SK-N-SH treated with all-trans-retinoic acid at 6 μM for 48 hours (cell line): ENCODE measurements at regions not wholly inside any gene's neighbourhood (a gene's known extent, or its start where the extent isn't known, plus 50 kb on each side); places are given as distances from the start of the nearest gene placed in this dataset.

ENCODE experiments used
- ATAC-seq: fragments of 200-7000 bp; cut with Tn5 transposase; 3 replicates; pipeline ENCODE4 v1.9.1; 2020; ENCODE audit warnings: mild to moderate bottlenecking, moderate library complexity
- CREB5 ChIP-seq: fragments of 250-450 bp; sonication (Bioruptor Pico); IDR thresholded peaks from 2 replicates; pipeline ENCODE4 v1.5.1; 2020; ENCODE audit warnings: low read depth, mild to moderate bottlenecking, moderate library complexity
- CSDC2 ChIP-seq: fragments of 250-450 bp; sonication (Bioruptor Pico); IDR thresholded peaks from 2 replicates; pipeline ENCODE4 v1.5.0; 2020; ENCODE audit warnings: mild to moderate bottlenecking, moderate library complexity
- GLIS3 ChIP-seq: fragments of 250-450 bp; sonication (Bioruptor Pico); IDR thresholded peaks from 2 replicates; pipeline ENCODE4 v1.5.0; 2020; ENCODE audit warnings: mild to moderate bottlenecking, moderate library complexity
- PPARA ChIP-seq: fragments of 250-450 bp; sonication (Bioruptor Pico); IDR thresholded peaks from 2 replicates; pipeline ENCODE4 v1.5.0; 2020; ENCODE audit warnings: mild to moderate bottlenecking, borderline replicate concordance
- SNAI2 ChIP-seq: fragments of 250-450 bp; sonication (Bioruptor Pico); IDR thresholded peaks from 2 replicates; pipeline ENCODE4 v1.5.0; 2020; ENCODE audit warnings: mild to moderate bottlenecking, moderate library complexity
- TCF4 ChIP-seq: fragments of 250-450 bp; sonication (Bioruptor Pico); IDR thresholded peaks from 2 replicates; pipeline ENCODE4 v1.8.0; 2021; ENCODE audit warnings: mild to moderate bottlenecking, moderate library complexity, borderline replicate concordance
- TOX ChIP-seq: fragments of 250-450 bp; sonication (Bioruptor Pico); IDR thresholded peaks from 2 replicates; pipeline ENCODE4 v1.8.0; 2021; ENCODE audit warnings: mild to moderate bottlenecking, moderate library complexity, borderline replicate concordance
- ZFP3 ChIP-seq: fragments of 250-450 bp; sonication (Bioruptor Pico); IDR thresholded peaks from 2 replicates; pipeline ENCODE4 v1.5.0; 2020; ENCODE audit warnings: mild to moderate bottlenecking, moderate library complexity
- ZNF565 ChIP-seq: fragments of 450-650 bp; formaldehyde crosslinking; conservative IDR thresholded peaks from 2 replicates; pipeline ENCODE4 v1.5.0; 2020; ENCODE audit warnings: low read depth, mild to moderate bottlenecking, moderate library complexity
- ZNF70 ChIP-seq: fragments of 450-650 bp; formaldehyde crosslinking; IDR thresholded peaks from 2 replicates; pipeline ENCODE4 v1.5.0; 2020; ENCODE audit warnings: mild to moderate bottlenecking, moderate library complexity

- TF ChIP-seq TOX (CRISPR knock-in tag) = no peak
- TF ChIP-seq CSDC2 (CRISPR knock-in tag) = no peak
- no peak for TF ChIP-seq ZNF565 (CRISPR knock-in tag)
- no peak for TF ChIP-seq PPARA (CRISPR knock-in tag)
- no peak for TF ChIP-seq ZFP3 (CRISPR knock-in tag)
- TF ChIP-seq ZNF70 (CRISPR knock-in tag) = no peak
- no peak for TF ChIP-seq TCF4
- no peak for TF ChIP-seq SNAI2 (CRISPR knock-in tag)
- no peak for TF ChIP-seq GLIS3
- no peak for TF ChIP-seq CREB5
- TF ChIP-seq, all 23 proteins: peak for 0
- no peak for ATAC-seq
Observed at GRCh38 chr2:186433777-186434432, 52.2 kb upstream of the ZC3H15 start.
